Trophoblast cell (in vitro differentiated cells and primary cell): ENCODE measurements at regions not wholly inside any gene's neighbourhood (a gene's known extent, or its start where the extent isn't known, plus 50 kb on each side); places are given as distances from the start of the nearest gene placed in this dataset.

Experiments used
- DNase-seq, 2 donors: peaks; one replicate each; pipeline ENCODE4 v3.0.0-alpha.2; 2016
- H2AFZ ChIP-seq: 2 replicates; pipeline ENCODE4 v1.6.1; 2013; ENCODE audit warnings: low read length, moderate library complexity, mild to moderate bottlenecking; ENCODE audit not compliant: insufficient read depth, poor library complexity
- H2AK5ac ChIP-seq: 2 replicates; pipeline ENCODE4 v1.6.1; 2013; ENCODE audit warnings: mild to moderate bottlenecking, low read length
- H2BK120ac ChIP-seq: 2 replicates; pipeline ENCODE4 v1.6.1; 2013; ENCODE audit warnings: low read length, mild to moderate bottlenecking, moderate library complexity; ENCODE audit not compliant: insufficient read depth, poor library complexity
- H2BK12ac ChIP-seq: 2 replicates; pipeline ENCODE4 v1.6.1; 2013; ENCODE audit warnings: mild to moderate bottlenecking, low read length, moderate library complexity
- H2BK5ac ChIP-seq: 2 replicates; pipeline ENCODE4 v1.6.1; 2013; ENCODE audit warnings: low read length, low read depth, moderate library complexity, mild to moderate bottlenecking; ENCODE audit not compliant: poor library complexity
- H3K14ac ChIP-seq: 2 replicates; pipeline ENCODE4 v1.6.1; 2013; ENCODE audit warnings: mild to moderate bottlenecking, low read length
- H3K18ac ChIP-seq: 2 replicates; pipeline ENCODE4 v1.6.1; 2013; ENCODE audit warnings: mild to moderate bottlenecking, low read length
- H3K23ac ChIP-seq: 2 replicates; pipeline ENCODE4 v1.6.1; 2013; ENCODE audit warnings: low read length
- H3K27ac ChIP-seq: 2 replicates; pipeline ENCODE4 v1.5.1; 2013; ENCODE audit warnings: low read depth, mild to moderate bottlenecking, inconsistent platforms, low read length, moderate library complexity
- H3K27me3 ChIP-seq: 2 replicates; pipeline ENCODE4 v1.6.1; 2013; ENCODE audit warnings: inconsistent platforms, mild to moderate bottlenecking, low read length, moderate library complexity; ENCODE audit not compliant: insufficient read depth
- H3K36me3 ChIP-seq, 2 experiments: 1 replicate in 1 of 2; 2 replicates in 1 of 2; pipeline ENCODE4 v1.6.1; 2013; ENCODE audit warnings: low read length in 2 of 2, mild to moderate bottlenecking in 2 of 2, moderate library complexity in 1 of 2; ENCODE audit not compliant: insufficient read depth in 2 of 2, control insufficient read depth in 1 of 2
- H3K4ac ChIP-seq: 2 replicates; pipeline ENCODE4 v1.6.1; 2013; ENCODE audit warnings: low read depth, mild to moderate bottlenecking, low read length, moderate library complexity
- H3K4me1 ChIP-seq, 2 experiments: 1 replicate in 1 of 2; 2 replicates in 1 of 2; pipeline ENCODE4 v1.6.1; 2013; ENCODE audit warnings: low read length in 2 of 2, mild to moderate bottlenecking in 2 of 2, moderate library complexity in 1 of 2; ENCODE audit not compliant: insufficient read depth in 2 of 2, control insufficient read depth in 1 of 2
- H3K4me2 ChIP-seq: 2 replicates; pipeline ENCODE4 v1.6.1; 2013; ENCODE audit warnings: inconsistent platforms, mild to moderate bottlenecking, low read length, moderate library complexity
- H3K4me3 ChIP-seq: 2 replicates; pipeline ENCODE4 v1.5.1; 2013; ENCODE audit warnings: mild to moderate bottlenecking, low read depth, low read length, inconsistent platforms
- H3K79me1 ChIP-seq: one replicate; pipeline ENCODE4 v1.6.1; 2013; ENCODE audit warnings: low read length
- H3K79me2 ChIP-seq: 2 replicates; pipeline ENCODE4 v1.6.1; 2013; ENCODE audit warnings: low read length, mild to moderate bottlenecking; ENCODE audit not compliant: control insufficient read depth, insufficient read depth, poor library complexity
- H3K9ac ChIP-seq: 2 replicates; pipeline ENCODE4 v1.6.1; 2013; ENCODE audit warnings: mild to moderate bottlenecking, low read length
- H3K9me3 ChIP-seq: 2 replicates; pipeline ENCODE4 v1.6.1; 2013; ENCODE audit warnings: low read depth, mild to moderate bottlenecking, control low read depth, inconsistent platforms, low read length; ENCODE audit not compliant: insufficient read depth
- H4K12ac ChIP-seq: 2 replicates; pipeline ENCODE4 v1.6.1; 2013; ENCODE audit warnings: low read depth, mild to moderate bottlenecking, low read length, moderate library complexity
- H4K8ac ChIP-seq: 2 replicates; pipeline ENCODE4 v1.6.1; 2013; ENCODE audit warnings: low read depth, mild to moderate bottlenecking, low read length, moderate library complexity
- H4K91ac ChIP-seq: one replicate; pipeline ENCODE4 v1.6.1; 2013; ENCODE audit warnings: low read depth, mild to moderate bottlenecking, low read length, moderate library complexity
- WGBS: extraction: QIAGEN DNeasy Blood & Tissue Kit; methylation state at CpG from one replicate; pipeline ENCODE4 v1.1.7; 2013; ENCODE audit warnings: missing lambda C conversion rate; ENCODE audit not compliant: insufficient read length, insufficient coverage; ENCODE audit errors: extremely low coverage; 5-methylcytosine and 5-hydroxymethylcytosine counted together

- Histone ChIP-seq H2BK5ac (no peak overlapping the region), H3K4me1 (no peaks in the 10 kb centered on the region), H3K9me3 (no peaks in the 10 kb centered on the region), H4K91ac (no peak overlapping the region), H2BK12ac (no peak overlapping the region), H3K23ac (peak overlapping the region; percentile 85), H2BK120ac (no peak overlapping the region), H3K9ac (no peak overlapping the region), H3K79me2 (no peaks in the 10 kb centered on the region), H3K14ac (no peak overlapping the region), H4K12ac (no peak overlapping the region), H4K8ac (no peak overlapping the region), H2AK5ac (no peak overlapping the region), H3K36me3 (no peaks in the 10 kb centered on the region), H2AFZ (no peak overlapping the region), H3K4ac (no peak overlapping the region), H3K27me3 (no peaks in the 10 kb centered on the region), H3K27ac (no peak overlapping the region), H3K79me1 (no peaks in the 10 kb centered on the region), H3K4me3 (no peak overlapping the region), H3K4me2 (no peak overlapping the region), H3K18ac (no peak overlapping the region)
- no CpG with 5 or more reads among the region's 7 CpGs for WGBS
- peak in 1 of 2 donors; percentile 77 for DNase-seq
These were observed 70.4 kb upstream of the GATA2 start for GRCh38 chr3:128563439-128563838.

GRCh38 chr3:128561504-128561903, 68.5 kb upstream of the GATA2 start:
- Histone ChIP-seq H2AFZ (no peak overlapping the region), H2BK5ac (no peak overlapping the region), H2BK120ac (no peak overlapping the region), H2BK12ac (no peak overlapping the region), H2AK5ac (no peak overlapping the region), H3K27ac (no peak overlapping the region), H3K79me2 (no peaks in the 10 kb centered on the region), H4K12ac (no peak overlapping the region), H3K14ac (no peak overlapping the region), H3K4me2 (no peak overlapping the region), H3K36me3 (no peaks in the 10 kb centered on the region), H3K79me1 (no peaks in the 10 kb centered on the region), H3K4me3 (no peak overlapping the region), H3K9me3 (peaks cover 2% of the 10 kb centered on the region), H3K4me1 (no peaks in the 10 kb centered on the region), H3K18ac (no peak overlapping the region), H3K23ac (peak overlapping the region; percentile 87), H4K91ac (no peak overlapping the region), H3K27me3 (no peaks in the 10 kb centered on the region), H3K9ac (no peak overlapping the region), H3K4ac (no peak overlapping the region), H4K8ac (no peak overlapping the region)
- no CpG with 5 or more reads among the region's 2 CpGs for WGBS
- no peak for DNase-seq

GRCh38 chr3:128560768-128561167, 67.8 kb upstream of the GATA2 start:
- H3K79me1 ChIP-seq: no peaks in the 10 kb centered on the region
- H3K4me3 ChIP-seq: no peak overlapping the region

GRCh38 chr3:128559486-128560225, 66.7 kb upstream of the GATA2 start:
- Histone ChIP-seq H2AK5ac (no peak overlapping the region), H2BK5ac (no peak overlapping the region), H3K18ac (no peak overlapping the region), H3K9me3 (peaks cover 2% of the 10 kb centered on the region), H3K4me1 (peaks cover 0 to 3% of the 10 kb centered on the region in 2 experiments), H4K91ac (no peak overlapping the region), H3K14ac (no peak overlapping the region), H2AFZ (no peak overlapping the region), H3K79me2 (no peaks in the 10 kb centered on the region), H3K4me2 (no peak overlapping the region), H3K4me3 (no peak overlapping the region), H3K27me3 (peaks cover 7% of the 10 kb centered on the region), H3K9ac (no peak overlapping the region), H2BK12ac (no peak overlapping the region), H3K79me1 (no peaks in the 10 kb centered on the region), H3K36me3 (no peaks in the 10 kb centered on the region), H2BK120ac (no peak overlapping the region), H3K27ac (no peak overlapping the region), H3K4ac (no peak overlapping the region), H3K23ac (no peak overlapping the region), H4K12ac (no peak overlapping the region), H4K8ac (no peak overlapping the region)
- WGBS: no CpG with 5 or more reads among the region's 17 CpGs
- DNase-seq: peak; percentile 62 to 82

More at GRCh38 chr3:128560768-128561167, 67.8 kb upstream of the GATA2 start:
- H4K12ac ChIP-seq: no peak overlapping the region
- H3K36me3 ChIP-seq: no peaks in the 10 kb centered on the region
- no peak overlapping the region for H2BK12ac ChIP-seq
- H2AFZ ChIP-seq: no peak overlapping the region
- H3K18ac ChIP-seq: no peak overlapping the region
- no peak overlapping the region for H3K9ac ChIP-seq
- no peak for DNase-seq
- no peaks in the 10 kb centered on the region for H3K79me2 ChIP-seq
- H3K27me3 ChIP-seq: no peaks in the 10 kb centered on the region
- WGBS: no CpG with 5 or more reads among the region's 12 CpGs
- H3K27ac ChIP-seq: no peak overlapping the region
- H3K4me1 ChIP-seq: no peaks in the 10 kb centered on the region
- H3K14ac ChIP-seq: no peak overlapping the region
- H3K9me3 ChIP-seq: peaks cover 2% of the 10 kb centered on the region
- H4K91ac ChIP-seq: no peak overlapping the region
- no peak overlapping the region for H2AK5ac ChIP-seq
- H3K4me2 ChIP-seq: no peak overlapping the region
- no peak overlapping the region for H2BK5ac ChIP-seq
- no peak overlapping the region for H4K8ac ChIP-seq
- no peak overlapping the region for H2BK120ac ChIP-seq
- no peak overlapping the region for H3K23ac ChIP-seq
- no peak overlapping the region for H3K4ac ChIP-seq
